HG02970 (cell line): ENCODE measurements at regions not wholly inside any gene's neighbourhood (a gene's known extent, or its start where the extent isn't known, plus 50 kb on each side); places are given as distances from the start of the nearest gene placed in this dataset.
"Not testable (repeated sequence)": the region's sequence is repeated elsewhere in the genome, so short reads cannot be mapped to it uniquely, and the experiment has no call there.

ENCODE experiments used
- ATAC-seq: cut with Tn5 transposase; IDR thresholded peaks from one replicate; pipeline ENCODE4 v1.9.1; 2021; ENCODE audit warnings: mild to moderate bottlenecking, moderate library complexity, moderate number of reproducible peaks; ENCODE audit not compliant: unreplicated experiment, low FRiP score

- no peak for ATAC-seq
Measured at GRCh38 chr11:13128354-13128753, 119.2 kb downstream of the RASSF10 start.

DNA sequence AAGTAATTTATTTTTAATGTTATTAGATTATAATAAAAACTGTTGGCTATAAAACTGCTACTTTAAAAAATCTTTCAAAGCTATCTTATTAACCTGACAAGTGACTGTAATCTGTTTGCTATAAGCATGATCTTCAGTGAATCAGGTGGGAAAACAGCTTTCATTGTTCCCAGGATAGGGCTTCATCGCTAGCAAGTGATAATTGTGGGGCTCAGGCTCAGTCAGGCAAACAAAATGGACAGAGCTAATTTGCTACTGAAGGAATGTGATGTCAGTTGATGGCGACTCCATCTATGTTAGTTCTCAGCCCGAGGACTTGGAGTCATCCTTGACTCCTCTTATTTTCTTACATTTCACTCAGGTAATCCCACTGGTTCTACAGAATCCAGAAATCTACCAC is 125.0 kb downstream of the RASSF10 start:
- ATAC-seq = no peak

DNA sequence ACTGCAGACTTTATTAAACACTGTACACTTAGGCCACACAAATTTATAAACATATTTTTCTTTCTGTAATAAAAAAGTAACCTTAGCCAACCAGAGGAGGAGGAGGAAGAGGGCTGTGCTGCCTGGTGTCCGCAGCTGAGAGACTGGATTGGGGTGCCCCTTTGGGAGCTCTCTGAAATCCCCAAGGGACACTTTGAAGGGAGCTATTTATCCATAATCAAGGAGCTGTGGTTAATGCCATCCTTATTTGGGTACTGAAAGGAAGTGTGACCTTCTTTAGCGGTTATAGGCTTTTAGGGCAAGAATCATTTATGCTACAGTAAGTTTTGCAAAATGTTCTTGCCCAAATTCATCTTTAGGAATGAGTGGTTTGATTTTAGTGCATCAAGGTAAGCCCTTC is 125.8 kb downstream of the RASSF10 start:
- no peak for ATAC-seq

GRCh38 chr11:13135385-13136271 is 126.5 kb downstream of the RASSF10 start:
- ATAC-seq = no peak

DNA sequence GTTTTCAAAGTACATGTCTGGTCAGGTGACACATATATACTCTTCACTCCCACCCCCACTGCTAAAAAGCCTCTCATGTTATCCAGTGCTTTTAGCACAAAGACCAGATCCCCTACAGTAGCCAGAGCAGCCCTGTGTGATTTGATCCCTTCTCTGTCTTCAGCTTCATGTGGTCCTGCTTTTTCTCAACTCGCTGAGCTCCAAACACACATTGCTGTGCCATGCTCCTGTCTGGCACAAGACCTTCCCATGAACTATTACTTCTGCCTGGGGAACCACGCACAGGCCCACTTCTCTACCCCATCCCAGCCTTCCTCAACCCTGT is 127.1 kb downstream of the RASSF10 start:
- no peak for ATAC-seq

DNA sequence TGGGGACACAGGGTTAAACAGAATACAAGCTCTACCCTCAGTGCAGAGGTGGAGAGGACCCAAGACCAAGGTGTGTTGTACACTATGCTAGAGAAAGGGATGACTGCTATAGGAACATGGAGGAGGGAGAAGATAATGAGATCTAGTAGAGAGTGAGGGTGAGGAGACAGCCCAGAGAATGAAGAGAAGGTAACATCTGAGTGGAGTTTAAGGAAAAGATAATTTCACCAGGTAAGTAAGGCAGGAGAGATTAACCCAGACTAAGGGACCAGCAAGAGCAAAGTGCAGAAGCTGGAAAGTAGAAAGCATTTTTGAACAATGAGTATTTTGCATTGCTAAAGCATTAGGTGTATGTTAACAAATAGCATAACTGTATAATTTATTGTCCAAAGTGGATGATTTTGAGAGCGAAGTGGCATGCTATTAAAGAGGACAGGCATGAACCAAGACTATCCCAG is 128.8 kb downstream of the RASSF10 start:
- ATAC-seq = no peak

DNA sequence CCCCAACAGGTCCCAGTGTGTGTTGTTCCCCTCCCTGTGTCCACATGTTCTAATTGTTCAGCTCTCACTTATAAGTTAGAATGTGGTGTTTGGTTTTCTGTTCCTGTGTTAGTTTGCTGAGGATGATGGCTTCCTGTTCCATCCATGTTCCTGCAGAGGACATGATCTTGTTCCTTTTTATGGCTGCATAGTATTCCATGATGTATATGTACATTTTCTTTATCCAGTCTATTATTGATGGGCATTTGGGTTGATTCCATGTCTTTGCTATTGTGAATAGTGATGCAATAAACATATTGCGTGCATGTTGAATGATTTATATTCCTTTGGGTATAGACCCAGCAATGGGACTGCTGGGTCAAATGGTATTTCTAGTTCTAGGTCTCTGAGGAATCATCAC is 130.0 kb downstream of the RASSF10 start:
- ATAC-seq = not testable (repeated sequence)

- ATAC-seq = peak; percentile 89
Measured at GRCh38 chr11:13140028-13140870, 131.1 kb downstream of the RASSF10 start.

DNA sequence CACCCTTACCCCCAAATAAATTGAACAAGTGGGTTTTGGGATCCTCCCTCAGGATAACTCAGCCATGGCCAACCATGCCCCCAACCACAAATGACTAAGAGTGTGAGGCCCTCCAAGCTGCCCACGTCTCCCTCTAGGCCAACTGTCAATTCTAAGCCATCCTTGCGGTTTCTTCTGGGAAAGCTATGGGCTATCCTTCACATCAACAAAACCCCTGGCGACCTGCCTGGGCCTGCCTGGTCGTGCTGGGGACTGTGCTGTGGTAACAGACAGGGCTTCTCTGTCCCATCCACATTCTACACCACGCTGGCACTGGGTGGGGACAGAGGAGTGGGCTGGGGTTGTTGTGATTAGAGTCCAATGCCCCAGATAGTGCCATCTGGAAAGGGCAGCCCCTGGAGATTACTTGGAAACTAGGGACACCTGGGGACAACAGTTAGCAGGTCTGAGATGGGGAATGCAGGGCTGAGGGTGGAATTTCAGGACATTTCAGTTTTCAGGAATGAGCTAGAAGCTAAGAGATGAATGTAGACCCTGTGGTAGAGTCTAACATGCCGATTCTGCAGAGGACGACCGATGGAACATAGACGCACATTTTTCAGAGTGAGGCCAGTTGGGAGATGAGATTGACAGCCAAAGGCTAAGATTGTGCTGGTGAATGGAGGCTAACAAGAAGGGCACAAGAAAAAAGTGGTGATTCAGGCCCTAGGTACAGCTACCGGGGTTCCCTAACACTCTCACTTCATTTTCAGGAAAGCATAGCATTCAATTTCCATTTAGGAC is 131.9 kb downstream of the RASSF10 start:
- no peak for ATAC-seq

GRCh38 chr11:13141731-13142709 is 132.9 kb downstream of the RASSF10 start:
- no peak for ATAC-seq

DNA sequence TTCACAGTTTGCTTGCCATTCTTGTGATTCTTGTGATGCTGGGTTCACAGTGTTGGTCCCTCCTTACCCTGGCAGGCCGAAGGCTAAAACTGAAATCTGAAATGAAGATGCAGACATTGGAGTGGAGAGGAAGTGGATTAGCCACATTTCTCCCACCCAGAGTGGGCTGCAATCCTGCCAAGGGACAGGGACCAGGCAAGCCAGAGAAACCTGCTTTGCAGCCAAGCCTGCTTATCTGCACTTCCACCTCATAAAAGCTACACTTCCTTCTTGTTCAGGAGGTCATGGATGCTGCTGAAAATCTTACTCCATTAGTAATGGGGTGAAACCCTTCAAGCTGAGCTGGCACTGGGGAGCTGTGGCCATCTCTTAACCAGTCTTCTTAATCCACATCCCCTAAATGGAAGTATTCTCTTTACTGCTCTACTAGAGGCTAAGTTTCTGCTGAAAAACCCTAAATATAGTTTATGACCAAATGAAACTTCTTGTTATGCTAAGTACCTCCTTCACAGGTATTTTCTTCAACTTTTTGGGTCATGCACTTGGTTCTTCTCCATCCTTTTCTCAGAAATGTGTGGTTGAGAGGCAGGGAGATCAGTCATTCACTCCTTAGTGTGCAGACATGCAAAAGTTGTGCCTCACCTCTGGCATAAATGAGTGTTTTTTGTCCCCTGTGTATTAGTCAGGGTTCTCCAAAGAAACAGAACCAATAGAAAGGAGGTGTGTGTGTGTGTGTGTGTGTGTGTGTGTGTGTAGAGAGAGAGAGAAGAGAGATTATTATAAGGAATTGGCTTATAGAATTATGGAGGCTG is 133.9 kb upstream of the BMAL1 start:
- ATAC-seq = no peak

DNA sequence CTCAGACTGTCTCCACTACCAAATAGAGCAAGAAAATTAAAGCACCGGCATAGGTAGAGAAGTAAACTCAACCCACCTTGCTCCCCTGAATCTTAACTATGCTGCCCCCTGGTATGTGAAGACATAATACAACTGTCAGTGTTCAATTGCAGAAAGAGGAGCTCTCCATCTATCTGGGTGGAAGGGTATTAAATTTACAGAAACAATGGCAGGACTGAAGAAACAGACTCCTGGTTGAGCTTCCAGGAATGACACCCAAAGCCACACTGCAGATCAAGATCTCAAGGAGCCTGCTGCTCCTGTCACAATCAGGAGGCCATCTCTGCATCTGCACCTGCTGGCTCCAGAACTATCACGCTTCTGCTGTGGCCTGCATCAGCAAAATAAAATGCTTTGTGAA is 132.1 kb upstream of the BMAL1 start:
- ATAC-seq = no peak

DNA sequence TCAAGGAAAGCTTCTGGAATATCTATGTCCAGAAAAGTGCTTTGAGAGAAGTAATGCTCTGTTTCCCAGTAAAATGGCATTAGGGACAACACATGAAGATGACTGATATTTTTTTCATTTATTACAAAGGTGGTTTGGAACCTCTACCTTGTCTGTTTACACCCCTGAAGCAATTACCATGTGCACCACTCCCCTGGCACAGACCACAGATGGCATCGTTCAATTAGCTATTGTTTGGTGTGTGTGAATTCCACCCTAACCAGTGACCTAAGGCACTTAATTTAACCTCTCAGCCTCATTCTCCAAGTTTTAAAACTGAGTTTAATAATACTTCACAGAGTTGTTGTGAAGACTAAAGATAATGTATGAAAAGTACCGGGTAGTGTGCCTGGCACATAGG is 127.6 kb upstream of the BMAL1 start:
- no peak for ATAC-seq

- no peak for ATAC-seq
Measured at GRCh38 chr11:13150487-13150886, 127.1 kb upstream of the BMAL1 start.

- ATAC-seq = no peak
Measured at GRCh38 chr11:13152264-13152663, 125.3 kb upstream of the BMAL1 start.

DNA sequence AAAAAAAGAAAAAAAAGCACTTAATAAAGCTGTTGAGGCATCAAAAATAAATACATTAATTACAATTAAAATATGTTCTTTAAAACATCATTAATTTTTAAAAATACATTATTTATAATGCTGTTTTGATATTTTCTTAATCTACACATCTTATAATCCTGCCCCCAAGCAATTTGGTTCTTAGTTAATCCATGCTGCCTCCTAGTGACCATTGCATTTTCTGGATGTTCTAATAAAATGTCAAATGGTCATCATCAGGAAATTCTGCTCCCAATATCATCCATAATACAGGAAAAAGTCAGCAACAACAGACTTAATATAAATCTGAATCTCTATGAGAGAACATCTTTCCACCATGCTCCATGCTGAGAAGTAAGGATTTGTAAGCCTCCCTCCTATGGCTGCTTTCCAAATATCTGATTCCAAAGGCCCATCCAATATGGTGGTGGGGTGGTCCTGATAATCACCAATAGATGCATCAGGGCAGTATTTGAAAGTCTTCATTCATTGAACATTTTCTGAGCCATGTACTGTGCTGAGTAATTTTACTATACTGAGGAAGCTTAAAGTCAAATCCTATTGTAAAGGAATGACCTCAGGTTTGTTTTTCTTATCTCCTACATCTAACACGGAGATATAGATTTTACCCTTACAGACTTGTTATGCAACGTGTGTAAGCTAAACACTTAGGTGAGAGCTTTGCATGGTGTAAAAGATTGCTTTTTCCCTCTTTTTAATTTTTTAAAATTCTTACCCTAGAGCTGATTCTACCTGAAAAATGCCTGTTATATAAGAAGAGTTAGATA is 124.7 kb upstream of the BMAL1 start:
- no peak for ATAC-seq

DNA sequence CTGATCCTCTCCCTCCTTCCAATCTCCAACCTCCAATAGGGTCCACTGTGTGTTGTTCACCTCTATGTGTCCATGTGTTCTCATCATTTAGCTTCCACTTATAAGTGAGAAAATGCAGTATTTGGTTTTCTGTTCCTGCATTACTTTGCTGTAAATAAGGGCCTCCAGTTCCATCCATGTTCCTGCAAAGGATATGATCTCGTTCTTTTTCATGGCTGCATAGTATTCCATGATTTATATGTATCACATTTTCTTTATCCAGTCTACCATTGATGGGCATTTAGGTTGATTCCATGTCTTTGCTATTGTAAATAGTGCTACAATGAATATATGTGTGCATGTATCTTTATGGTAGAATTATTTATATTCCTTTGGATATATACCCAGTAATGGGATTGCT is 123.2 kb upstream of the BMAL1 start:
- not testable (repeated sequence) for ATAC-seq

GRCh38 chr11:13160346-13160745 is 117.2 kb upstream of the BMAL1 start:
- no peak for ATAC-seq
